KG1 (cell line): ENCODE measurements at regions not wholly inside any gene's neighbourhood (a gene's known extent, or its start where the extent isn't known, plus 50 kb on each side); places are given as distances from the start of the nearest gene placed in this dataset.

ENCODE experiments used
- DNase-seq: peaks from one replicate; lab custom pipeline; 2025; lab: John Stamatoyannopoulos, UW

DNA sequence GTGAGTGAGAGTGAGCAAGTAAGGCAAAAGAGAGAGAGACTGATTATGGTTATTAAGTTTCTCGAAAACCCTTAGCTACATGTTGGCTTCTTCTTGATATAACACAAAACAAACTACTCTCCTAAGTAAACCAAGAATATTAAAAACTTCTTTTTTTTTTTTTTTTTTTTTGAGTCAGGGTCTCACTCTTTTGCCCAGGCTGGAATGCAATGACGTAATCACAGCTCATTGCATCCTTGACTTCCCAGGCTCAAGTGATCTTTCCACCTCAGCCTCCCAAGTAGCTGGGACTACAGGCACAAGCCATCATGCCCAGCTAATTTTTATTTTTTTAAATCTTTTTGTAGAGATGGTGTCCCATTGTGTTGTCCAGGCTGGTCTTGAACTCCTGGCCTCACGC, 102.2 kb upstream of the IL6 start:
- no peak for DNase-seq

DNA sequence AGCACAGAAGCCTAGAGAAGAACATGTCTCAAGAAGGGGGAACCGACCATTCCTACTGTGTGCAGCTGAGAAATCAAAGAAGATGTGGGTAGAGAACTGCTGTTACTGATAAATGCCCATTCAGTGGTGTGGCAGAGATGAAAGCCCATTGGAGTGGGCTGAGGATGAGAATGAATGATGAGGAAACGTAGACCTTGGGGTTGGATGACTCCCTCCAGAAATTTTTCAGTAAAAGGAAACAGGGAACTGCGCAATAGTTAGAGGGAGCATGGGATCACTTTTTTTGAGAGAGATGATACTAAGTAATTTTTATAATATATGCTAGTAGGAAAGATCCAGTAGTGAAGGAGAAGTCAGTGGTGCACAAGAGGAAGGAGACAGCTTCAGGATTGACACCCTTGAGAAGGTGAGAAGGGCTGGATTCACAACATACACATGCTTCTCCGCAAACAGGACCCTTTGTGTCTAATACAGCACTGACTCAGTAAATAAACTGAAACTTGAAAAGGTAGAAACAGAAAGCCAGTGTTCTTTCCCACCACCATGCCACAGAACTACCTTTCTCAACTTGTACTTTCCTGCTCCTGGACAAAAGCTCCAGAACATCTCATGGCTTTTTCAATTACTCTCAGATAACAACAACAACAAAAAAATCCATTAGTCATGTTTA, 104.7 kb upstream of the IL6 start:
- DNase-seq, result no peak

DNA sequence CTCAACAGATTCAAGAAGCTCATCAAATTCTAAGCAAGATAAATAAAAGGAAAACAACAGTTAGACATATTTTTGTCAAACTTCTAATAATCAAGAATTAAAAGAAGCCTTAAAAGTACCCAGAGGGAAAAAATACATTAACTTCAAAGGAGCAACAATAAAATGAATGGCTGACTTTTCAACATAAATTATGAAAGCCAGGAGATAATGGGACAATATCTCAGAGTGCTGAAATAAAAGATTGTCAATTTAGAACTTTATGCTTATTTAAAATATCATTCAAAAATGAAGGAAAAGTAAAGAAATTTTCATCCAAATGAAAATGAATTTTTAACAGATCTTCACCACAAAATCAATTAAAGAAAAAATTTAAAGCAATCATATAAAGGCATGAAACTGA, 108.5 kb upstream of the IL6 start:
- DNase-seq, result no peak

DNA sequence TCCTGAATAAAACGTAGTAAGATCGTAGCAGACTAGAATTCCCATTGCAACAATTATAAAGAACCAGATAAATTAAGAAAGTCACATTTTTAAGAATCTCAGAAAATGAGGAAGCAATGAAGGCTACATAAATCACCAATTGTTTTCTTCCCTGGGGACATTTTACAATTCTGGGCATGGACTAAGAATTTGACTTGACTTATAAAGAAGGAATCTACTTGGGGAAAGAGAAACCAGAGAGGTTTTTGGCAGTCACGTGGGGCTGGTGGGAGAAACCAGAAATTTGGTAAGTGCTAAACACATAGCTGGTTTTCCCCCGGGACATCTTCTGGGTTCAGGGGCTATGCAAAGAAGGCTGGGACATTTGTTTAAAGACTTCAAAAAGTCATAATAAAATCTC, 109.8 kb upstream of the IL6 start:
- DNase-seq, result no peak

DNA sequence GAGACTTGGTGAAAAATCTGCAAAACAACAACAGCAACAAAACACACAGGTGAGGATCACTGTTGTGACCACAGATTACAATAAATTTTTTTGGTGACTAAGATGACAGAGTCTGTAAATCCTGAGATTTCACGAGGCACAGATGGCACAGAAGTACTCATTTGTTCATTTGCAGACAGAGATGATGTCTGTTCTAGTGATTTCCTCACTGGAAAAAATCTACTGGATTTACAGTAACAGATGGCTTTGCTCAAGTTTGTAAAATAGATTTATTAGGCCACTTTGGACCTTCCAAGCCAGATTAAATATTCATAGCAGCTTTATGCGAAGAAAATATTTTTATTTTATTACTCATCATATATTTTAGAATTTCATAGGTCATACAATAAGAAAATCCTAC, 113.5 kb upstream of the IL6 start:
- no peak for DNase-seq

DNA sequence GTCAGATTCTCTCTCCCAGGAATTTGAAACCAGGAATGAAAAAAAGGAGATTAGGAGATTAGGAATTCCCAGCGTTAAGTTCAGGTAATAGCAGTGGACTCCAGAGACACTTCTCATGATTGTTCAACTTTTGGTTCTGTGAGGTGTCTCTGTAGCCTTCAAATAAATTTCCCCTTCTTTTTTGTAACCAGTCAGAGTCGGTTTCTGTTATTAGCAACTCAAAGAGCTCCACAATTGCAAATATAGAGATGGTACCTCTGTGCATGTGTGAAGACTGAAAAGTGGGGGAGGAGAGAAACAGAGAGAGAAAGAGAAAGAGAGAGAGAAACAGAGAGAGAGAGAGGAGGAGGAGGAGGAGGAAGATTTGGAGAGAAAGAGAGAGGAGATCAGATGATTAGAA, 112.8 kb upstream of the STEAP1B start:
- no peak for DNase-seq

DNA sequence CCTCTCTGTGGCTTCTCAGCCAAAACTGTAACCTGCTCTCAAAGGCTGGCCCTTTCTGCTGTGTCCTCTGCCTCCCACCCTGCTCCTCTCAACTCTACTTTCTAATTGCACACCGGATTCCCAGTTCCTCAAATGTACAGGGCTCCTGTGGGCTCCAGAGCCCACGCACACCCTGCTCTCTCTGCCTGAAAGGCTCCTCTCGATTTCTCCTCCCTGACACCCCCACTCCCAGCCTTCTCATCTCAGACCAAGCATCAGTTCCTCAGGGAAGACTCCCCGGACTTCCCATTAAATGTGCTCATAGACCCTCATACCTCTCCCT, 111.7 kb upstream of the STEAP1B start:
- DNase-seq, result no peak

DNA sequence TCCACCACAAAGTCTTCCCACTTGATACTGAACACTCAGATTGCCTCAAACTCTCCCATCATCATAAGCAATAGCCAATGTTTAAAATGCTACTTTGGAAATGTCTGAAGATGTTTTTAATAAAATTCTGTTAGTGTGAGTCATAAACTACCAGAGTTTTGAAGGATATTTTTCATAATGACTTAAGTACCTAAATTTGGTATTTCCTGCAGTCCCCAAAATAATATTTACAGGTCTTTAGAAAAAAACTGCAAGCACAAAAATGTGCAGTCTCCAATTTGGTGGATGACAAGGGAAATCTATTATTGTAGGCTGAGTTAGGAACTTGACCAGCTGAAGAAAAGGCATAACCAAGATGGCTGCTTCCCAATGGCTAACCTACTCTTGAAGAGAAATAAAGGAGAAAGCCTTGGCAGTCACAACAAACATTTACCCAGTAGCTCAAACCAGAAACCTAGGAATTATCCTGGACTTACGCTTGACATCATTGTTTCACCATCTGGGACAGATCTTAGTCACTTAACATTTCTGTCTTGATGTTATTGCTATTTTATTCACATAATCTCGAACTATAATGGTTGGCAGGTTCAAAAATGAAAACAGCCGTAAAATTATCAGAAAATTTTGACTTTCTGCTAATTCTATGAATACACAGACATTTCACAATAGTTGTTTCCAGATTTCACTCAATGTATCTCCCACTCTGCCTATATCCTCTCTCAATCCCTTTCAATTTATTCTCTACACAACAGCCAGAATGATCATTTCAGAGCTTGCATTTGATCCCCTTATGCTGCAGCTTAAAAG, 111.2 kb upstream of the STEAP1B start:
- no peak for DNase-seq

DNA sequence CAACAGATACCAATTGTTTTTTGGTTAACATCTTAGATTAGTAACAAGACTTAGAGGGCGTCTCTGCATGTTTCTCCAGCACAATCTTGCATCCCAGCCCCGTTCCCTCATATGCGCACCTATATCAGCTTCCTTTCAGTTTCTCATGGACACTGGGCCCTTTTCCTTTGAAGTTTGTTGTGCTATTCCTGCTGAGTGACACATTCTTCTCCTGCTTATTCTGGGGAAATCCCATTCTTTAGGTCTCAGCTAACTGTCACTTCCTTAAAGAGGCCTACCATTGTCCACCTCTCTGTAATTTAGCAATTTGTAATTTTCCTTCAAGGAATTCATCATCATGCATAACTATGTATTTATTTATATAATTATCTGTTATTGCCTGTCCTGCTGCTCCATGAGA, 110.3 kb upstream of the STEAP1B start:
- DNase-seq, result no peak

DNA sequence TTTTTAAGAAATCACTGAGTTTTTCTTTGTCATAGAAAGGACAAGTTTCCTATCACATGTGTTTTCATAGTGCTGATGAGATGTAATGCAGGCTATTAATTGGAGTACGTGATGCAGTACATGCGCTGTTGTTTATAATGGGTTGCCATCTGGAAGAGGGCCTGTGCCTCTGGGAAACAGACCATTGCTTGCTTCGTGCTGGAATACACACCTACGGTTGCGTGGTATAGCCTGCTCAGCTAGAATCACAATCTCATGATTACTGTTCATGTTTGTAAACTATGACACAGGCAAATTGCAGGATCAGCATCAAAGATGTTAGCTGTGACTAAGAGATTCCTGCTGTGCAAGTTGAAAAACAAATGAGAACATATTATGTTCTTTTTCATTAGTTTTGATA, 107.2 kb upstream of the STEAP1B start:
- DNase-seq, result no peak

DNA sequence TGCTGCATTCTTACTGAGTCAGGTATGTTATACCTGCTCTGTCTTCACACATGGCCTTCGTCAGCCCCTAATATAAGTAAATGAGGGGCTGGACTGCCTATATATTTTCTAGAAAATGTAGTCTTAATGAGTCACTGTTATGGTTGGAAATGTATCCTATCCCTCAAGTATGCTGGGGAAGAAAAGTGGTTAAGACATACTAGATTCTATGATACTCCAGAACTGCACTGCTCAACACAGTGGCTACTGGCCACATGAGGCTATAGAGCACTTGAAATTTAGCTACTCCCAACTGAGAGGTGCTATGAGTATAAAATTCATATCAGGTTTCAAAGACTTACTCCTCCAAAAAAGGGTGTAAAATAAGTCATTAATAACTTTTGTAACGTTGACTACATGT, 104.3 kb upstream of the STEAP1B start:
- no peak for DNase-seq

DNA sequence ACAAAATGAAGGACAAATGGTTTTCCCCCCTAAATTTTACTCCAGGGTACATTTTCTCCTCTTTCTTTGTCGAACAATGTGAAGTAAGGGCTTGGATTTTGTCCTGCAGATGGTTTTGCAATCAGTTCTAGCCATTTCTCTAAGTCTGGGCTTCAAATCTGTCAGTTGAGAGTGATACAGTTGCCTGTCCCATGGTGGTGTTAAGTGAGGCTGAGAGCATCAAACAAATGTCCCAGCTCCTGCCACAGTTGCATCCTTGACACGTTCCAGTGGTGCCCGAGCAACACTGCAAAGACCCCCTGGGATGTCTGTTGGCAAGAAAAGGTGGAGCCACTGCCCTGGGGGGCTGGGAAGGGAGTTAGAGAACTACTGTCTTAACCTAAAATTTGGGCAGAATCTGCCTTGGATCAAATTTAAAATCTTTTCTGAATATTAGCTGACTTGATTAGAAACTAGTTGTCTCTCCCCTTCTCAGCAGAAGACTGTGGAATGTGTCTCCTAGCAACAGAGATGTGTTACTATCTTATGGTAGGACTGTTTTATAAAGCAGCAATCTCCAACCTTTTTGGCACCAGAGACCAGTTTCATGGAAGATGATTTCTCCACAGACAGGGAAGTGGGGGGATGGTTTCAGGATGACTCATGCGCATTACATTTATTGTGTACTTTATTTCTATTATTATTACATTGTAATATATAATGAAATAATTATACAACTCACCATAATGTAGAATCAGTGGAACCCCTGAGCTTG, 102.0 kb upstream of the STEAP1B start:
- no peak for DNase-seq

DNA sequence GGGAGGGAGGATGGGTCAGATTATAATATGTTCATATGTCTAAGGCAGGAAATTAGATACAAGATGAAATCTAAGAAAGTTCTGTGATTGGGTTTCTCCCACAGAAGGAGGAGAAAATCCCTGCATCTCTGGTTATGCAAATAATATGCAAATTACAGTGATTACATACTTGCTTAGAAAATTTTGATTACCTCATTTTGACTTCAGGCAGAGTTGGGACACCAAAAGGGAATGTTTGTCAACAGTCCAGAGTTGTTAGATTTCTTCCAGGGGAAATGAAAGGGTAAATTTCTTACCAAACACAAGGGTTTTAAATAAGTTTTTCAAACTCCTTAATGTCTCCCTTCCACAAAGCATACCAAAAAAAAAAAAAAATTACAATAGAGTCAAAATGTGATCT, 101.4 kb upstream of the STEAP1B start:
- no peak for DNase-seq

DNA sequence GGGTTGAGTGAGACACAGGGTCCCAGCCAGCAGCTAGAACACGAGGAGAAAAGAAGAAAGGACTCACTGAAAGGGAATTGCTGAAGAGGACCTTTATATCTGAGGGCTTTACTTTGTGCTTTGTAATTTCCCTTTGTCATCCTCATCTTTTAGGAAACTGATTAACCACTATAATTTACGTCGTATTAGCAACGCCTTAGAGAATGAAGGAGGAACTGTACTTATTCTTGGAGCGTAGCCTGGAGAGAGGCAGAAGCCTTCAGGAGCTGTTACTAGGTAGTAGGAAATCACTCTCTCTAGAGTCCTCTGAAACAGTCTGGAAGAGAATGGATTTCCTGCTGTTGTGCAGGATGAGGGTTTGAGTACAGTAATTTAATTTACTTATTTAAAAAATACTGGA, 101.0 kb upstream of the STEAP1B start:
- DNase-seq, result no peak

DNA sequence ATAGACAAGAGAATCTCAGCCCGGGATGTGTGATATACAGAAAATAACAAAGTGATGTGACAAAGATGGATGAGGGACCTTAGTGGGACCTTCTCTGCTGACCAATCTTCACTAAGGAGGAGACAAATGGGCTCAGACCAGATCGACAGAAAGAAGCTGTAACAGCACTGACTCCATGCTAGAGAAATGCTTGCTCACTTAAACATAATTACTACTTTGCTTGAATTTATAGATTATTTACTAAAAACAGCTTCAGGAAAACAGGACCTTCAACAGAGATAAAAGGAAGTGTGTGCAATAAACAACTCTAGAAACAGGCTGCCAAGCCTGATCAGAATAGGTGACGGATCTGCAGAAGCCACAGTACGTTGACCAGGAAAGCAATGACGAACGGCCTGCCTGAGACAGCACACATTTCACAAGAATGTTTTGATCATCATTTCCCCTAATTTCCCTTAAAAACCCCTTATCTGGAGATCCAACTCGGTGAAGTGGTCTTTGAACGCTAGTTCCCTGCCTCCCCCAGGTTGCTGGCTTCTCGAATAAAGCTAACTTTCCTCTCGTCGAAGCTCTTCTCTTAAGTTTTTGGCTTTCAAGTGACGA, 98.4 kb upstream of the STEAP1B start:
- no peak for DNase-seq

DNA sequence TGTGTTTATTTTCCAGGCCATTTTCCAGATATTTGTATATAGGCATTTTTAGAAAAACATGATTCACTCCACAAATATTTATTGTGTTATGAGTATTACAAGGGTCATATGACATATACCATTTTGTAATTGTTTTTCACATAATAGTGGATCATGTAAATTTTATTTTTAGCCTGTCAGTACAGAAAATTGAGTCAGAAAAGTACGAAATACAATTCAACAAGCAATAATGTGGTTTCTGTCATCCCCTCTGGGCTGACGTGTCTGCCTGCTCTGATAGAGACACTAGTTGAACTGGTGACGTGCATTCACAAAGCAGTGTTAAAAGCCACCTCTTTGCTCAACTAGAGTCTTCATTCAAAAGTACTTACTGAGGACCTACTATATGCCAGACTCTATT, 97.9 kb upstream of the STEAP1B start:
- DNase-seq, result no peak

DNA sequence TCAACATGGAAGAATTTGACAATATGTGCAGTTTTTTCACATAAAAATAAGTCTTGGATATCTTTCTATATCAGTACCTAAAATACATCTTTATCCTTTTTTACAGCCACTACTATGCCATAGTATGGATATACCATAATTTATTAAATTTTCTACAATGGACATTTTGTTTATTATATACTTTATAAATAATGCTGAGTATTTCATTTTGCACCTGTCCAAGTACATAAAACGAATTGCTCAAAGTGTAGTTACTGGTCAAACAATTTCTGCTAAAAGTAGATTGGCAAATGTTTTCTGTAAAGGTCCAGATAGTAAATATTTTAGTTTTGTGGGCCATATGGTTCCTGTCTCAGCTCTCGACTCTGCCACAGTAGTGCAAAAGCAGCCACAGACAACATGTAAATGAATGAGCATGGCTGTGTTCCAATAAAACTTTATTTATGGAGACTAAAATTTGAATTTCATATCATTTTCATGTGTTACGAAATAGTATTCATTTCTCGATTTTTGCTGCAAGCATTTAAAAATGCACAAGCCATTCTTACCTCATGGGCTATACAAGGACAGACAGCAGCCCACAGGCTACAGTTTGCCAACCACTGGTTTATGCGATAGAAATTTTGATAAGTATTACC, 96.9 kb upstream of the STEAP1B start:
- DNase-seq, result no peak

DNA sequence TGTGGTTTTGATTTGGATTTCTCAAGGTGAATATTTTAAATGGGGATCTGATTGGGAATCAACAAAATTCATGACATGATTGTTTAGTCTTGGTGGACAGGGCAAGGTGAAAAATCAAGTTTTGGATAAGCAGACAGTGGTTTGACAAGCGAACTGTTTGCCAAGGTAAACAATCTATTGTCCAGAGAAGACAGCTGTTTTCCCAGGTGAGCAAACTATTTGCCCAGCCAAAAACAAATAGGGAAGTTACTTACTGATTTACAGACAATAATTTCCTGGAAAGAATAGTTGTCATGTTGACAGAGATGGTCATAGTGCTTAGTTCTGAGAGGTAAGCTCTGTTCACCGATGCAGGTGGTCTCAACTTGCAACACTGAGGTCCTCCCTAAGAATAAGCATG, 94.0 kb upstream of the STEAP1B start:
- no peak for DNase-seq

DNA sequence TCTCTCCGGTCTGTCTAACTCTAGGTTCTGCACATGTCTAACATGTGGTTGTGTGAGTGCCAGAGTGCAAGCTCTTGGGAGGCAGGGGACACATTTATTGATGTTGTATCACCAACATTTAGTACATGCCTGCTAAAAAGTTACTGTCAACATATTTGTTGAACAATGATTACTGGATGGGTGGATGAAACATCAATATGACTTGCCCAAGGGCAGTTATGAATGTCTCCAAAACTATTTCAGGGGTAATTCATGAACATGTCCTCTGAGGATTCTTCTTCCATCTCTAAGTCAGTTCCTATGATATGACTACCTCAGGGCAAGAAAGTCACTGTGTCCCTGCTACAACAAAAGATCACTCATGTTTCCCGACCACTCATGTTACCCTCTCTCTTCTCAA, 91.3 kb upstream of the STEAP1B start:
- no peak for DNase-seq

DNA sequence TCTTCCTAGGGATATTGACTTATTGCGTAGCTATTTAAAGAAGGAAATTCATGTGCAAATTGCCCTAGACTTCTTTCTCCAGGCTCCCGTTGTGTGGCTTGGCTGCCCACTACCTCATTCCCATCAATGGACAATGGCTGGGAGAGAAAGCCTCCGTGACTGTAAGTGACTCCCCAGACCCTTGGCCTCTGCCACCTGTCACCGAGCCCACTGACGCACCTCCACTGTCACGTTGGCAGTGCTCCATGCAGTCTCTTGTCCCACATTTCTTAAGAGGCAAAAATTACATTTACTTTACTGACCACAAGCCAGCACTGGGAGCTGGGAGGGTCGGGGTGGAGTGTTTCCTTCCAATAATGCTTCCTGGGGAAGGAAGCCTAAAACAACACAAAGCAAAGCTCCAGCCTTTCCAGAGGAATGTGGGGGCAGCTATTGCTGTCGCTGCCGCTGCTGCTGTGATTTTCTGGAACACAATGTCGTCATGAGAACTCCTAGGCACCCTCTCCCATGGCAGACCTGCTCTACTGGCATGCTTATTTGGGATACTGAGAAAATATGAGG, 89.7 kb upstream of the STEAP1B start:
- no peak for DNase-seq

DNA sequence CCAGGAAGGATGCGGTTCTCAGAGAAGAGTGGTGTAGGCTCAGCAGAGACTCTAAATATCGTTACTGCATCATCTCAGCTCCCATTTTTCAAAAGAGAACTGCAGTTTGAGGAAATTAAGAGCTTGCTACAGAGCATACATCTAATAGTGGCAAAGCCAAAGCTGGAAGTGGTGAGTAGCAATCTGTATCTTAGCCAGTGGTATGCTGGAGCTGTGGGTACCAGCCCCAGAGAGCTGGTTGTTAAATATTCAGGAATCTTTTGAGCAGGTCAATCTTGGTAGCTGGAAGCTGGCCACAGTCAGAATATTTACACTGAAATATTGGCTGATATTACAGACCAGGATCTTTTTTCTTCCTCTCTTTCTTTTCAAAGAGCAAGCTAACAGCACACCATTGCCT, 88.4 kb upstream of the STEAP1B start:
- no peak for DNase-seq

DNA sequence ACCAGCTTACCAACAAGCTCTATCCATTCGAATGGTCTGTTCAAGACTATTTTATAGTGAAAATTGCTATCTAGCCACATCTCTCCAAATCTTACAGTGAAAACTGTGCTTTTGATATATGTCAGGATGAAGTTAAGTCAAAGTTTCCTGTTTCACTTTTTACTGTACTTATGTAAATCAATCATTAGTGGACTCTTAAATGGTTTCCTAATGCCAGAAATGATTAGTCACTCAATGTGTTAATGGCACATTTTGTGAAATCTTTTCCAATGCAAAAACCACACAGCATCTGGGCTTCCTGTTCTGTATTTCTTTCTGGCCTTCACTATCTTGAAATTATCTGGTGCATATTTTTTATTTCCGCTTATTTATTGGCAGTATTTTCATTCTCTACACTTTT, 87.3 kb upstream of the STEAP1B start:
- peak; percentile 52 for DNase-seq
